ENCODE measurements at regions not wholly inside any gene's neighbourhood (a gene's known extent, or its start where the extent isn't known, plus 50 kb on each side); places are given as distances from the start of the nearest gene placed in this dataset.

DNA sequence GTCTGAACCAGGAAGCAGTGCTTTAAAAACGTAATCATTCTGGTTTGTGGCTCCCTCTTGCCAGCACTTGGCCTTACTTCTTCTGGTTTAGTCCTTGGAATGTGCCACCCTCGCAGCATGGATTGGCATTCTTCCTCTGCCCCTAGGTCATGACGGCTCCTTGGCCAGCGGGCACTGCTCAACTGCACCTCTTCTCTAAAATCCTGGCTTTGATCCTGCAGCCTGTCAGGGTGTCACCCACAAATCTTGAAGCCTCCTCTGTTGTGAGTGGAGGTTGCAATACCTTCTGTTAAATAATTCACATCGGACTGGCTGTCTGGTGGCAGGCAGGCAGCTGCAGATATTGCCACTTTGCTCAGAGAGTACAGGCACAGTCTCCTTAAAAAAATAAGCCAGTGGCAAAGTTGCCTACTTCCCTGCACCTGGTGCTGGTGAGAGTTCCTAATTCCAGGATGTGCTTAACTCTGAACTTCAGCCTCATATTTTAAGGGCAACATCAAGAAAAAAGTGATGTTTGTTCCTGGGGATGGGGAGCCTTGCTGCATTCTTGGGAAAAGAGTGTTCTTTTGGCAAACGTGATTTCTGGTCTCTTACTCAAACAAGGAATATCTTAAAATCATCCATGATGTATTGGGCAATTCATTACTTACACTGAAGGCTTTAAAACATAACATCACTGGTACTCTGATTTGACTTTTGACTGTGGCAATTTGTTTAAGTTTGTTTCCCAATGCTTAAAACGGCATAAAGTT, 179.8 kb downstream of the FOXA2 start:
- TF ChIP-seq, protein P1, sequence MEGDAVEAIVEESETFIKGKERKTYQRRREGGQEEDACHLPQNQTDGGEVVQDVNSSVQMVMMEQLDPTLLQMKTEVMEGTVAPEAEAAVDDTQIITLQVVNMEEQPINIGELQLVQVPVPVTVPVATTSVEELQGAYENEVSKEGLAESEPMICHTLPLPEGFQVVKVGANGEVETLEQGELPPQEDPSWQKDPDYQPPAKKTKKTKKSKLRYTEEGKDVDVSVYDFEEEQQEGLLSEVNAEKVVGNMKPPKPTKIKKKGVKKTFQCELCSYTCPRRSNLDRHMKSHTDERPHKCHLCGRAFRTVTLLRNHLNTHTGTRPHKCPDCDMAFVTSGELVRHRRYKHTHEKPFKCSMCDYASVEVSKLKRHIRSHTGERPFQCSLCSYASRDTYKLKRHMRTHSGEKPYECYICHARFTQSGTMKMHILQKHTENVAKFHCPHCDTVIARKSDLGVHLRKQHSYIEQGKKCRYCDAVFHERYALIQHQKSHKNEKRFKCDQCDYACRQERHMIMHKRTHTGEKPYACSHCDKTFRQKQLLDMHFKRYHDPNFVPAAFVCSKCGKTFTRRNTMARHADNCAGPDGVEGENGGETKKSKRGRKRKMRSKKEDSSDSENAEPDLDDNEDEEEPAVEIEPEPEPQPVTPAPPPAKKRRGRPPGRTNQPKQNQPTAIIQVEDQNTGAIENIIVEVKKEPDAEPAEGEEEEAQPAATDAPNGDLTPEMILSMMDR (IDR thresholded peaks at IDR 0.05) = no peak
- no peak for TF ChIP-seq POLR2A (IDR thresholded peaks at IDR 0.05)
- no peak for TF ChIP-seq POLR2AphosphoS5 (IDR thresholded peaks at IDR 0.05)
- TF ChIP-seq EP300 (IDR thresholded peaks at IDR 0.05) = no peak
